H1 (cell line): ENCODE measurements at regions not wholly inside any gene's neighbourhood (a gene's known extent, or its start where the extent isn't known, plus 50 kb on each side); places are given as distances from the start of the nearest gene placed in this dataset.
"Not testable (repeated sequence)": the region's sequence is repeated elsewhere in the genome, so short reads cannot be mapped to it uniquely, and the experiment has no call there.

Experiments used
- CTCF ChIA-PET: fragments of 300-600 bp; sonication (Branson Sonifier 250); formaldehyde crosslinking; loops from one replicate; lab custom pipeline; 2021; ENCODE audit not compliant: partially characterized antibody; lab: Charles Lee
- POLR2A ChIA-PET: fragments of 300-600 bp; sonication (Branson Sonifier 250); formaldehyde crosslinking; loops from one replicate; lab custom pipeline; 2021; ENCODE audit warnings: inconsistent platforms; ENCODE audit not compliant: partially characterized antibody; lab: Charles Lee
- DNase-seq, 2 experiments: peaks; one replicate each; pipeline versions ENCODE4 v3.0.0 to v3.0.0-alpha.2; 2010 to 2022; ENCODE audit warnings: low spot score in 2 of 2, low read depth in 1 of 2, mixed read lengths in 1 of 2
- FAIRE-seq: peaks from 2 replicates; lab custom pipeline; 2011; peaks lifted over from hg19 to GRCh38; lab: Jason Lieb, UNC
- H2AFZ ChIP-seq: 2 replicates; pipeline ENCODE4 v1.8.1; 2012; ENCODE audit warnings: low read length, inconsistent platforms
- H2AK5ac ChIP-seq: 2 replicates; pipeline ENCODE4 v1.6.1; 2013; ENCODE audit warnings: low read depth, low read length
- H2BK120ac ChIP-seq: replicated peaks from 2 replicates; pipeline ENCODE3; 2013; ENCODE audit warnings: low read depth, low read length, inconsistent platforms
- H2BK12ac ChIP-seq: 2 replicates; pipeline ENCODE4 v1.6.1; 2013; ENCODE audit warnings: low read depth, low read length
- H2BK15ac ChIP-seq: 2 replicates; pipeline ENCODE4 v1.6.1; 2013; ENCODE audit warnings: low read length
- H2BK20ac ChIP-seq: 2 replicates; pipeline ENCODE4 v1.6.1; 2013; ENCODE audit warnings: low read length
- H2BK5ac ChIP-seq: 2 replicates; pipeline ENCODE4 v1.6.1; 2013; ENCODE audit warnings: low read depth, low read length
- H3K14ac ChIP-seq: 2 replicates; pipeline ENCODE4 v1.6.1; 2013; ENCODE audit warnings: inconsistent platforms; ENCODE audit not compliant: insufficient read length
- H3K18ac ChIP-seq: 2 replicates; pipeline ENCODE4 v1.6.1; 2013; ENCODE audit warnings: low read length; ENCODE audit errors: extremely low read depth
- H3K23ac ChIP-seq: 2 replicates; pipeline ENCODE4 v1.6.1; 2013; ENCODE audit warnings: inconsistent platforms; ENCODE audit not compliant: insufficient read length
- H3K23me2 ChIP-seq: 2 replicates; pipeline ENCODE4 v1.6.1; 2013; ENCODE audit warnings: low read depth, low read length
- H3K27ac ChIP-seq: 2 replicates; pipeline ENCODE4 v1.6.1; 2011; ENCODE audit warnings: low read depth, low read length, inconsistent platforms
- H3K27me3 ChIP-seq, 4 experiments: replicated peaks in 1 of 4; 1 replicate in 1 of 4; 2 replicates in 3 of 4; pipeline versions ENCODE4 v1.6.1 to v1.8.1; 2011 to 2013; ENCODE audit warnings: low read length in 3 of 4, mild to moderate bottlenecking in 3 of 4, inconsistent platforms in 2 of 4, mixed read lengths in 2 of 4, moderate library complexity in 1 of 4; ENCODE audit not compliant: control insufficient read depth in 3 of 4, insufficient read depth in 3 of 4; ENCODE audit errors: extremely low read depth in 1 of 4
- H3K36me3 ChIP-seq, 4 experiments: 2 replicates each; pipeline versions ENCODE4 v1.6.1 to v1.8.1; 2011 to 2013; ENCODE audit warnings: mild to moderate bottlenecking in 4 of 4, low read length in 3 of 4, moderate library complexity in 2 of 4, control low read depth in 1 of 4, inconsistent platforms in 1 of 4; ENCODE audit not compliant: insufficient read depth in 4 of 4, control insufficient read depth in 2 of 4
- H3K4ac ChIP-seq: replicated peaks from 2 replicates; pipeline ENCODE3; 2013; ENCODE audit warnings: low read length, low read depth, mixed read lengths, inconsistent platforms; ENCODE audit not compliant: insufficient read length
- H3K4me1 ChIP-seq, 4 experiments: replicated peaks in 1 of 4; 1 replicate in 1 of 4; 2 replicates in 3 of 4; pipeline versions ENCODE4 v1.6.1 to v1.8.1; 2011 to 2013; ENCODE audit warnings: low read length in 3 of 4, inconsistent platforms in 2 of 4, mixed read lengths in 1 of 4; ENCODE audit not compliant: insufficient read depth in 4 of 4, control insufficient read depth in 3 of 4
- H3K4me2 ChIP-seq, 2 experiments: 2 replicates each; pipeline versions ENCODE4 v1.6.1 to v1.8.1; 2011 to 2013; ENCODE audit warnings: low read depth in 2 of 2, low read length in 2 of 2, control low read depth in 1 of 2, inconsistent platforms in 1 of 2, mild to moderate bottlenecking in 1 of 2; ENCODE audit not compliant: insufficient read depth in 1 of 2
- H3K4me3 ChIP-seq, 4 experiments: fragments of 200-600, 300-600 bp in 1 of 4; sonication (generic), shearing (Covaris generic), sonication (Bioruptor Twin) in 1 of 4; 2 replicates each; pipeline versions ENCODE4 v1.5.1 to v1.8.1; 2011 to 2016; ENCODE audit warnings: low read length in 4 of 4, low read depth in 3 of 4, control low read depth in 2 of 4, inconsistent platforms in 2 of 4, mild to moderate bottlenecking in 2 of 4, mixed read lengths in 1 of 4, moderate library complexity in 1 of 4; ENCODE audit not compliant: insufficient read depth in 2 of 4; ENCODE audit errors: extremely low read depth in 1 of 4
- H3K56ac ChIP-seq: replicated peaks from 2 replicates; pipeline ENCODE3; 2013; ENCODE audit warnings: low read depth, mild to moderate bottlenecking, mixed read lengths, low read length, inconsistent platforms; ENCODE audit not compliant: insufficient read length
- H3K79me1 ChIP-seq: 2 replicates; pipeline ENCODE4 v1.6.1; 2013; ENCODE audit warnings: low read depth, low read length, control low read depth
- H3K79me2 ChIP-seq, 2 experiments: 2 replicates each; pipeline versions ENCODE4 v1.6.1 to v1.8.1; 2012 to 2013; ENCODE audit warnings: low read length in 2 of 2, mild to moderate bottlenecking in 2 of 2, inconsistent platforms in 1 of 2; ENCODE audit not compliant: insufficient read depth in 2 of 2, control insufficient read depth in 1 of 2
- H3K9ac ChIP-seq, 4 experiments: replicated peaks in 1 of 4; 1 replicate in 1 of 4; 2 replicates in 3 of 4; pipeline versions ENCODE4 v1.6.1 to v1.8.1; 2011 to 2013; ENCODE audit warnings: low read depth in 3 of 4, low read length in 3 of 4, control low read depth in 2 of 4, mild to moderate bottlenecking in 2 of 4, moderate library complexity in 2 of 4, inconsistent platforms in 1 of 4; ENCODE audit errors: extremely low read depth in 1 of 4
- H3K9me3 ChIP-seq, 2 experiments: 2 replicates each; pipeline versions ENCODE4 v1.6.1 to v1.8.1; 2012 to 2013; ENCODE audit warnings: mild to moderate bottlenecking in 2 of 2, moderate library complexity in 2 of 2, control low read depth in 1 of 2, inconsistent platforms in 1 of 2, low read depth in 1 of 2, low read length in 1 of 2, mixed read lengths in 1 of 2; ENCODE audit not compliant: insufficient read depth in 2 of 2
- H4K20me1 ChIP-seq, 2 experiments: replicated peaks in 1 of 2; 2 replicates each; pipeline versions ENCODE3 to v1.8.1; 2011 to 2013; ENCODE audit warnings: inconsistent platforms in 2 of 2, low read length in 2 of 2, mild to moderate bottlenecking in 1 of 2; ENCODE audit not compliant: insufficient read depth in 2 of 2, control insufficient read depth in 1 of 2
- H4K5ac ChIP-seq: 2 replicates; pipeline ENCODE4 v1.6.1; 2013; ENCODE audit warnings: low read length, low read depth, mixed read lengths, inconsistent platforms; ENCODE audit not compliant: insufficient read length
- H4K8ac ChIP-seq: 2 replicates; pipeline ENCODE4 v1.8.0; 2013; ENCODE audit warnings: mild to moderate bottlenecking, moderate library complexity, low read length, inconsistent platforms; ENCODE audit not compliant: insufficient read depth; ENCODE audit errors: extremely low read depth
- H4K91ac ChIP-seq: replicated peaks from 2 replicates; pipeline ENCODE3; 2013; ENCODE audit warnings: low read length, mixed read lengths, inconsistent platforms; ENCODE audit not compliant: insufficient read length
- WGBS, 2 experiments: shearing (Covaris generic) in 1 of 2; methylation state at CpG; one replicate each; pipeline versions ENCODE4 v1.1.6 to v1.1.7; 2013 to 2015; ENCODE audit warnings: low lambda C conversion rate in 2 of 2, mixed read lengths in 2 of 2, inconsistent platforms in 1 of 2, low coverage in 1 of 2, missing lambda C conversion rate in 1 of 2; ENCODE audit not compliant: insufficient replicate concordance in 2 of 2, insufficient coverage in 1 of 2, insufficient read length in 1 of 2; ENCODE audit errors: extremely low coverage in 1 of 2, missing lambda C conversion rate in 1 of 2; 5-methylcytosine and 5-hydroxymethylcytosine counted together

GRCh38 chr15:22268201-22268600 is 187.9 kb downstream of the OR4M2 start:
- DNase-seq, H3K9ac ChIP-seq, H3K4me3 ChIP-seq, H3K18ac ChIP-seq, H3K14ac ChIP-seq, H4K20me1 ChIP-seq, H2BK20ac ChIP-seq, H2BK120ac ChIP-seq, H2BK5ac ChIP-seq, H3K4me2 ChIP-seq, H3K79me1 ChIP-seq, H3K4me1 ChIP-seq, CTCF ChIA-PET, H4K91ac ChIP-seq, H3K36me3 ChIP-seq, H3K56ac ChIP-seq, H4K8ac ChIP-seq, H3K23me2 ChIP-seq, H3K79me2 ChIP-seq, POLR2A ChIA-PET, FAIRE-seq, H3K4ac ChIP-seq, H3K27me3 ChIP-seq, H4K5ac ChIP-seq, H2BK15ac ChIP-seq, H3K23ac ChIP-seq, H2AFZ ChIP-seq, H2AK5ac ChIP-seq, H2BK12ac ChIP-seq, H3K27ac ChIP-seq: not testable (repeated sequence)
- peaks cover 27 to 83% of the 10 kb centered on the region in 2 experiments for H3K9me3 ChIP-seq
- WGBS, 2 experiments: 90% methylated on average over 5 of the region's 5 CpGs; no CpG with 5 or more reads in 1 of the 2 experiments

- DNase-seq, H3K36me3 ChIP-seq, H3K14ac ChIP-seq, H2AK5ac ChIP-seq, H2BK15ac ChIP-seq, H4K8ac ChIP-seq, H2BK120ac ChIP-seq, H2BK12ac ChIP-seq, H3K79me1 ChIP-seq, H3K23ac ChIP-seq, H4K20me1 ChIP-seq, H3K56ac ChIP-seq, H3K79me2 ChIP-seq, H2AFZ ChIP-seq, CTCF ChIA-PET, H3K4me3 ChIP-seq, H3K18ac ChIP-seq, H3K4me2 ChIP-seq, H3K4me1 ChIP-seq, H3K9ac ChIP-seq, H2BK20ac ChIP-seq, H3K4ac ChIP-seq, H4K91ac ChIP-seq, H2BK5ac ChIP-seq, H4K5ac ChIP-seq, H3K23me2 ChIP-seq, FAIRE-seq, POLR2A ChIA-PET, H3K27me3 ChIP-seq, H3K27ac ChIP-seq: not testable (repeated sequence)
- peaks cover 24 to 83% of the 10 kb centered on the region in 2 experiments for H3K9me3 ChIP-seq
- WGBS, 2 experiments: 68% methylated on average over 6 of the region's 6 CpGs; no CpG with 5 or more reads in 1 of the 2 experiments
Measured at GRCh38 chr15:22268654-22269053, 188.3 kb downstream of the OR4M2 start.
